ENCODE measurements at regions not wholly inside any gene's neighbourhood (a gene's known extent, or its start where the extent isn't known, plus 50 kb on each side); places are given as distances from the start of the nearest gene placed in this dataset.

DNA sequence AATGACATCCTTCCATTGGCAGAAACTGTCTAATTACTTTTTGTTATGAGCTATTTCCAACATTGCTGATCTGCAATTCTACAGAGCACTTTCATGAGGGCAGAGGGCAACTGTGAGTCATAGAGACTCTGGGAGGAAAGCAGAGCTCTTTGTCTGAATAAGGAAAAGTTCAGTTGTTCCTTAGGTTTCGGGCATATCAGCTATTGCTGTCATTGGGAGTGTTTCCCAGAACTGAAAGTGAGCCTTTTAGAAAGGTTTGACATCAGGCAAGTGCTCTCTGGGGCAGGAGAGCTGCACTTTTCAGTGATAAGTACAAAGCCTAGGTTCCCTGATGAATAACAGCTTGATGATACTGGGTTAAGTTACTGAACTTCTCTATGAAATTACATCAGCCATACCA, 119.2 kb upstream of the EDNRA start:
- Histone ChIP-seq H3K27me3 (ENCODE audit: control insufficient read depth, extremely low read depth, insufficient read depth, low read length) (no peaks in the 10 kb centered on the region), H3K4me1 (ENCODE audit: control insufficient read depth, extremely low read depth, insufficient read depth, low read length) (peaks cover 24% of the 10 kb centered on the region), H3K9me3 (ENCODE audit: control insufficient read depth, low read depth, low read length) (no peaks in the 10 kb centered on the region), H3K4me3 (ENCODE audit: control insufficient read depth in 2 of 3, extremely low read depth in 1 of 3, insufficient read depth in 2 of 3, low read depth in 1 of 3, low read length in 3 of 3) (no peak overlapping the region), H3K79me2 (ENCODE audit: control insufficient read depth, insufficient read depth, low read length) (no peaks in the 10 kb centered on the region), H2AFZ (ENCODE audit: control insufficient read depth, low read length) (no peak overlapping the region), H4K20me1 (ENCODE audit: control insufficient read depth, extremely low read depth, insufficient read depth, low read length) (no peaks in the 10 kb centered on the region), H3K4me2 (ENCODE audit: control insufficient read depth, extremely low read depth, insufficient read depth, low read depth, low read length) (no peak overlapping the region), H3K9me1 (ENCODE audit: control insufficient read depth, extremely low read depth, insufficient read depth, low read length) (no peaks in the 10 kb centered on the region), H3K36me3 (ENCODE audit: control insufficient read depth in 2 of 2, extremely low read depth in 1 of 2, insufficient read depth in 2 of 2, low read length in 2 of 2) (no peaks in the 10 kb centered on the region), H3K9ac (ENCODE audit: control insufficient read depth, extremely low read depth, insufficient read depth, low read length) (no peak overlapping the region), H3K27ac (ENCODE audit: control insufficient read depth, insufficient read depth, low read length) (peak overlapping the region; percentile 23)
- FAIRE-seq (peak; percentile 69), DNase-seq (ENCODE audit: low read depth, low spot score) (no peak)
- no peak for TF ChIP-seq EZH2 (IDR thresholded peaks at IDR 0.05; ENCODE audit: low read length)
- TF ChIP-seq, protein P1, sequence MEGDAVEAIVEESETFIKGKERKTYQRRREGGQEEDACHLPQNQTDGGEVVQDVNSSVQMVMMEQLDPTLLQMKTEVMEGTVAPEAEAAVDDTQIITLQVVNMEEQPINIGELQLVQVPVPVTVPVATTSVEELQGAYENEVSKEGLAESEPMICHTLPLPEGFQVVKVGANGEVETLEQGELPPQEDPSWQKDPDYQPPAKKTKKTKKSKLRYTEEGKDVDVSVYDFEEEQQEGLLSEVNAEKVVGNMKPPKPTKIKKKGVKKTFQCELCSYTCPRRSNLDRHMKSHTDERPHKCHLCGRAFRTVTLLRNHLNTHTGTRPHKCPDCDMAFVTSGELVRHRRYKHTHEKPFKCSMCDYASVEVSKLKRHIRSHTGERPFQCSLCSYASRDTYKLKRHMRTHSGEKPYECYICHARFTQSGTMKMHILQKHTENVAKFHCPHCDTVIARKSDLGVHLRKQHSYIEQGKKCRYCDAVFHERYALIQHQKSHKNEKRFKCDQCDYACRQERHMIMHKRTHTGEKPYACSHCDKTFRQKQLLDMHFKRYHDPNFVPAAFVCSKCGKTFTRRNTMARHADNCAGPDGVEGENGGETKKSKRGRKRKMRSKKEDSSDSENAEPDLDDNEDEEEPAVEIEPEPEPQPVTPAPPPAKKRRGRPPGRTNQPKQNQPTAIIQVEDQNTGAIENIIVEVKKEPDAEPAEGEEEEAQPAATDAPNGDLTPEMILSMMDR (optimal IDR thresholded peaks at IDR 0.05 in 1 of 3, IDR thresholded peaks at IDR 0.05 in 1 of 3, conservative IDR thresholded peaks at IDR 0.05 in 1 of 3; ENCODE audit: extremely low read depth in 1 of 3, insufficient read depth in 2 of 3, low read length in 3 of 3): no peak
- dilution Hi-C loops (cut with MboI; ENCODE audit: extremely low pct_ligation_motif_present, low sequenced_read_pairs): no loop called here

DNA sequence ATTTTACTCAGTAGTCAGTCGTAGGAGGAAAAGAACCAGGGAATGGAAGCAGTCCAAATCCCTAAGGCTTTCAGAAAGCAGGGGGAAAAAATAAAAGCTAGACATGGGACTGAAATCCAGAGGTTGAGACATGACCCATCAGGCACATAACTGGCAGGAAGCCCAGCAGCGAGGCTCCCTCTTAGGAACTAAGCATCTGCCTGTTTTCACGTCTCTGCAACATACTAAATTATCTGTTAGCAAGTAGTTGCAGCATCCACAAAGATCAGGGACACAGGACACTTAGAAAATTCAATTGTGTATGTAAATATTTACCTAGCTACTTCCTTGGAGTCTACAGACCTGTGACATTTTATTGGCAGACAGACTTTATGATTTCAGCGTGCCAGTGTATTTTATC, 118.0 kb upstream of the EDNRA start:
- H3K9me1 ChIP-seq (ENCODE audit: control insufficient read depth, extremely low read depth, insufficient read depth, low read length): no peaks in the 10 kb centered on the region
- peak overlapping the region; percentile 55 for H3K27ac ChIP-seq (ENCODE audit: control insufficient read depth, insufficient read depth, low read length)
- H3K4me1 ChIP-seq (ENCODE audit: control insufficient read depth, extremely low read depth, insufficient read depth, low read length): peaks cover 24% of the 10 kb centered on the region
- no peak overlapping the region for H3K4me3 ChIP-seq (ENCODE audit: control insufficient read depth in 2 of 3, extremely low read depth in 1 of 3, insufficient read depth in 2 of 3, low read depth in 1 of 3, low read length in 3 of 3)
- TF ChIP-seq EZH2 (IDR thresholded peaks at IDR 0.05; ENCODE audit: low read length): no peak
- TF ChIP-seq, protein P1 (optimal IDR thresholded peaks at IDR 0.05 in 1 of 3, IDR thresholded peaks at IDR 0.05 in 1 of 3, conservative IDR thresholded peaks at IDR 0.05 in 1 of 3; ENCODE audit: extremely low read depth in 1 of 3, insufficient read depth in 2 of 3, low read length in 3 of 3): no peak
- peak; percentile 82 for FAIRE-seq
- no peak for DNase-seq (ENCODE audit: low read depth, low spot score)
- H3K9me3 ChIP-seq (ENCODE audit: control insufficient read depth, low read depth, low read length): no peaks in the 10 kb centered on the region
- no peaks in the 10 kb centered on the region for H4K20me1 ChIP-seq (ENCODE audit: control insufficient read depth, extremely low read depth, insufficient read depth, low read length)
- H3K4me2 ChIP-seq (ENCODE audit: control insufficient read depth, extremely low read depth, insufficient read depth, low read depth, low read length): peak overlapping the region; percentile 43
- no peaks in the 10 kb centered on the region for H3K36me3 ChIP-seq (ENCODE audit: control insufficient read depth in 2 of 2, extremely low read depth in 1 of 2, insufficient read depth in 2 of 2, low read length in 2 of 2)
- H3K27me3 ChIP-seq (ENCODE audit: control insufficient read depth, extremely low read depth, insufficient read depth, low read length): no peaks in the 10 kb centered on the region
- H2AFZ ChIP-seq (ENCODE audit: control insufficient read depth, low read length): peak overlapping the region; percentile 84
- no peaks in the 10 kb centered on the region for H3K79me2 ChIP-seq (ENCODE audit: control insufficient read depth, insufficient read depth, low read length)
- dilution Hi-C loops (cut with MboI; ENCODE audit: extremely low pct_ligation_motif_present, low sequenced_read_pairs): no loop called here
- H3K9ac ChIP-seq (ENCODE audit: control insufficient read depth, extremely low read depth, insufficient read depth, low read length): no peak overlapping the region
